HCT116 (cell line): ENCODE measurements at regions not wholly inside any gene's neighbourhood (a gene's known extent, or its start where the extent isn't known, plus 50 kb on each side); places are given as distances from the start of the nearest gene placed in this dataset.

ENCODE experiments used
- ATAC-seq: fragments of 200-7000 bp; cut with Tn5 transposase; 2 replicates; pipeline ENCODE4 v1.9.1; 2020; ENCODE audit warnings: mild to moderate bottlenecking, moderate library complexity
- BruUV-seq: library from RNA; stranded (reverse); fragments of 400-500 nt; replicated peaks from 2 replicates; lab custom pipeline; 2021; lab: Mats Ljungman, UMichigan
- CTCF ChIA-PET: fragments of 300-600 bp; sonication (Branson Sonifier 250); formaldehyde crosslinking; loops from one replicate; lab custom pipeline; 2021; ENCODE audit warnings: antibody characterized with exemption; lab: Charles Lee
- POLR2A ChIA-PET: fragments of 300-600, 350-600 bp; sonication (Branson Sonifier 250); formaldehyde crosslinking; loops from one replicate; lab custom pipeline; 2021; ENCODE audit warnings: antibody characterized with exemption; lab: Charles Lee
- RAD21 ChIA-PET, 2 experiments: fragments of 300-600 bp; sonication (Branson Sonifier 250); formaldehyde crosslinking; loops; one replicate each; lab custom pipeline; 2023; ENCODE audit warnings: low total read pairs in 2 of 2; ENCODE audit not compliant: uncharacterized antibody in 2 of 2, unreplicated experiment in 2 of 2, low non-redundant PET in 1 of 2; lab: Charles Lee
- DNase-seq: peaks from one replicate; pipeline ENCODE4 v3.0.0-alpha.2; 2010; ENCODE audit warnings: low read depth, low spot score
- H2AFZ ChIP-seq: fragments of 200-600 bp; shearing (Covaris generic), sonication (generic); 2 replicates; pipeline ENCODE4 v1.6.1; 2017; ENCODE audit warnings: low read depth, mixed run types, mixed read lengths, antibody characterized with exemption, low read length; ENCODE audit not compliant: poor library complexity, severe bottlenecking
- H3K27ac ChIP-seq: 2 replicates; pipeline ENCODE4 v1.5.1; 2012; ENCODE audit warnings: low read depth, low read length
- H3K27me3 ChIP-seq: fragments of 200-600 bp; sonication (generic); 2 replicates; pipeline ENCODE4 v1.6.1; 2016; ENCODE audit warnings: mixed run types, low read length, mixed read lengths; ENCODE audit not compliant: insufficient read depth
- H3K36me3 ChIP-seq, 2 experiments: fragments of 200-500 bp in 1 of 2; fragments of 200-600 bp in 1 of 2; sonication (Bioruptor generic) in 1 of 2; sonication (generic) in 1 of 2; 2 replicates each; pipeline versions ENCODE4 v1.5.1 to v1.6.1; 2014 to 2016; ENCODE audit warnings: low read length in 2 of 2, inconsistent platforms in 1 of 2, mixed read lengths in 1 of 2, mixed run types in 1 of 2; ENCODE audit not compliant: insufficient read depth in 2 of 2, control insufficient read depth in 1 of 2
- H3K4me1 ChIP-seq, 2 experiments: fragments of 200-600 bp in 1 of 2; sonication (generic) in 1 of 2; 2 replicates each; pipeline versions ENCODE4 v1.5.1 to v1.6.1; 2012 to 2017; ENCODE audit warnings: low read length in 2 of 2, inconsistent platforms in 1 of 2, mild to moderate bottlenecking in 1 of 2, mixed read lengths in 1 of 2, mixed run types in 1 of 2, moderate library complexity in 1 of 2; ENCODE audit not compliant: insufficient read depth in 2 of 2, control insufficient read depth in 1 of 2
- H3K4me2 ChIP-seq: fragments of 200-600 bp; sonication (generic); 2 replicates; pipeline ENCODE4 v1.6.1; 2017; ENCODE audit warnings: mixed run types, low read length, mixed read lengths
- H3K4me3 ChIP-seq, 2 experiments: fragments of 200-600 bp in 1 of 2; sonication (generic) in 1 of 2; replicated peaks in 1 of 2; 2 replicates each; pipeline ENCODE4 v1.5.1; 2011 to 2016; ENCODE audit warnings: low read length in 2 of 2, control low read depth in 1 of 2, low read depth in 1 of 2, mild to moderate bottlenecking in 1 of 2, mixed read lengths in 1 of 2, mixed run types in 1 of 2
- H3K79me2 ChIP-seq: fragments of 200-600 bp; sonication (generic); 2 replicates; pipeline ENCODE4 v1.6.1; 2017; ENCODE audit warnings: mild to moderate bottlenecking, mixed run types, low read length, moderate library complexity, mixed read lengths; ENCODE audit not compliant: insufficient read depth
- H3K9ac ChIP-seq: fragments of 200-600 bp; sonication (generic); 2 replicates; pipeline ENCODE4 v1.6.1; 2016; ENCODE audit warnings: low read length, mixed read lengths
- H3K9me2 ChIP-seq: fragments of 200-600 bp; sonication (generic), shearing (Covaris generic); 2 replicates; pipeline ENCODE4 v1.6.1; 2017; ENCODE audit warnings: mixed run types, mild to moderate bottlenecking, moderate library complexity; ENCODE audit not compliant: insufficient read depth
- H3K9me3 ChIP-seq, 2 experiments: fragments of 200-500 bp in 1 of 2; fragments of 200-600 bp in 1 of 2; sonication (Bioruptor generic) in 1 of 2; sonication (generic) in 1 of 2; 2 replicates each; pipeline ENCODE4 v1.6.1; 2014 to 2017; ENCODE audit warnings: low read length in 2 of 2, mixed read lengths in 2 of 2, inconsistent platforms in 1 of 2, low read depth in 1 of 2, mild to moderate bottlenecking in 1 of 2, mixed run types in 1 of 2, moderate library complexity in 1 of 2; ENCODE audit not compliant: control insufficient read depth in 1 of 2, insufficient read depth in 1 of 2
- H4K20me1 ChIP-seq: fragments of 200-600 bp; sonication (generic), shearing (Covaris generic); 2 replicates; pipeline ENCODE4 v1.6.1; 2017; ENCODE audit warnings: mixed run types, mild to moderate bottlenecking, moderate library complexity; ENCODE audit not compliant: insufficient read depth
- CEBPB ChIP-seq: IDR thresholded peaks from 2 replicates; pipeline ENCODE4 v1.6.1; 2012; ENCODE audit warnings: low read depth
- EGR1 ChIP-seq: IDR thresholded peaks from 2 replicates; pipeline ENCODE4 v1.6.1; 2012; ENCODE audit warnings: low read depth
- ELF1 ChIP-seq: IDR thresholded peaks from 2 replicates; pipeline ENCODE4 v1.6.1; 2012; ENCODE audit warnings: low read depth, borderline replicate concordance
- JUND ChIP-seq: IDR thresholded peaks from 2 replicates; pipeline ENCODE4 v1.6.1; 2012
- POLR2A ChIP-seq: IDR thresholded peaks from 2 replicates; pipeline ENCODE4 v1.7.0; 2011; ENCODE audit warnings: borderline replicate concordance; ENCODE audit not compliant: insufficient read depth, insufficient read length; ENCODE audit errors: extremely low read depth
- POLR2AphosphoS5 ChIP-seq: IDR thresholded peaks from 2 replicates; pipeline ENCODE4 v1.6.1; 2011; ENCODE audit warnings: mild to moderate bottlenecking, low read depth, low read length, moderate library complexity
- RAD21 ChIP-seq: IDR thresholded peaks from 2 replicates; pipeline ENCODE4 v1.6.1; 2012; ENCODE audit warnings: low read depth, mild to moderate bottlenecking
- REST ChIP-seq: IDR thresholded peaks from 2 replicates; pipeline ENCODE4 v1.6.1; 2012; ENCODE audit warnings: low read depth
- SIN3A ChIP-seq: IDR thresholded peaks from 2 replicates; pipeline ENCODE4 v1.6.1; 2012; ENCODE audit warnings: low read depth
- SP1 ChIP-seq: IDR thresholded peaks from 2 replicates; pipeline ENCODE4 v1.6.1; 2012; ENCODE audit warnings: low read depth
- YY1 ChIP-seq: IDR thresholded peaks from 2 replicates; pipeline ENCODE4 v1.6.1; 2011; ENCODE audit warnings: low read length, low read depth, moderate library complexity, mild to moderate bottlenecking; ENCODE audit not compliant: insufficient replicate concordance; ENCODE audit errors: extremely low read depth
- ZNF274 ChIP-seq: fragments of 200-500 bp; sonication (Bioruptor generic); IDR thresholded peaks from 2 replicates; pipeline ENCODE4 v1.6.1; 2014; ENCODE audit warnings: mild to moderate bottlenecking, low read depth, low read length, inconsistent platforms
- intact Hi-C: fragments of 100-400 bp; cut with micrococcal nuclease; formaldehyde crosslinking; loops from 2 replicates; pipeline ENCODE4 v1.10.0; 2022

- TF ChIP-seq ELF1 (no peak), SIN3A (no peak), RAD21 (no peak), SP1 (no peak), CEBPB (no peak), POLR2A (no peak), ZNF274 (no peak), POLR2AphosphoS5 (no peak), JUND (no peak), YY1 (no peak), EGR1 (no peak)
- no peaks in the 10 kb centered on the region for H3K36me3 ChIP-seq
- no peaks in the 10 kb centered on the region for H3K79me2 ChIP-seq
- H3K9me3 ChIP-seq = no peaks in the 10 kb centered on the region
- no peak for ATAC-seq
- ChIA-PET RAD21 (no interaction called here), CTCF (interaction anchor here (0.5 kb wide), 1 partner anchor 132 kb away, joined by 3 read pairs; no protein-coding TSS in a partner anchor), POLR2A (no interaction called here)
- H2AFZ ChIP-seq = no peak overlapping the region
- H3K27me3 ChIP-seq = no peaks in the 10 kb centered on the region
- BruUV-seq = no TSS peak
- H3K9me2 ChIP-seq = no peaks in the 10 kb centered on the region
- no peak overlapping the region for H3K4me2 ChIP-seq
- H3K4me3 ChIP-seq = no peak overlapping the region
- H3K4me1 ChIP-seq = no peaks in the 10 kb centered on the region
- H4K20me1 ChIP-seq = no peaks in the 10 kb centered on the region
- DNase-seq = no peak
- intact Hi-C loops = no loop called here
- H3K27ac ChIP-seq = no peak overlapping the region
- H3K9ac ChIP-seq = no peak overlapping the region
These were observed 60.9 kb upstream of the FZD7 start for GRCh38 chr2:201972621-201973255.

GRCh38 chr2:201973305-201973928, 60.2 kb upstream of the FZD7 start:
- no peak overlapping the region for H3K4me2 ChIP-seq
- H2AFZ ChIP-seq = no peak overlapping the region
- H3K79me2 ChIP-seq = no peaks in the 10 kb centered on the region
- no peaks in the 10 kb centered on the region for H3K9me2 ChIP-seq
- POLR2A ChIA-PET = no interaction called here
- ATAC-seq (no peak), DNase-seq (no peak)
- no peak overlapping the region for H3K4me3 ChIP-seq
- no peak overlapping the region for H3K27ac ChIP-seq
- H4K20me1 ChIP-seq = no peaks in the 10 kb centered on the region
- intact Hi-C loops = no loop called here
- no peaks in the 10 kb centered on the region for H3K36me3 ChIP-seq
- H3K27me3 ChIP-seq = no peaks in the 10 kb centered on the region
- no peak overlapping the region for H3K9ac ChIP-seq
- no peaks in the 10 kb centered on the region for H3K9me3 ChIP-seq
- no peak for TF ChIP-seq REST
- TF ChIP-seq ELF1 = no peak
- no peaks in the 10 kb centered on the region for H3K4me1 ChIP-seq
- no TSS peak for BruUV-seq
- RAD21 ChIA-PET = no interaction called here
- CTCF ChIA-PET = interaction anchor here (0.5 to 0.7 kb wide), 2 partner anchors 27 to 131 kb away, joined by 3 read pairs; no protein-coding TSS in a partner anchor
